ENCODE measurements at regions not wholly inside any gene's neighbourhood (a gene's known extent, or its start where the extent isn't known, plus 50 kb on each side); places are given as distances from the start of the nearest gene placed in this dataset.

GRCh38 chr10:120381931-120382330 is 75.1 kb upstream of the PLPP4 start:
- ATAC-seq (no peak), FAIRE-seq (no peak), DNase-seq (ENCODE audit: extremely low read depth in 1 of 4, low spot score in 3 of 4) (no peak)
- Histone ChIP-seq H3K36me3 (ENCODE audit: control insufficient read depth, insufficient read depth, low read length) (no peaks in the 10 kb centered on the region), H3K9me1 (ENCODE audit: control insufficient read depth, insufficient read depth, low read length) (no peaks in the 10 kb centered on the region), H2AFZ (ENCODE audit: low read depth, low read length) (no peak overlapping the region), H3K4me1 (replicated peaks in 1 of 2; ENCODE audit: control insufficient read depth in 2 of 2, insufficient read depth in 2 of 2, low read length in 2 of 2) (no peaks in the 10 kb centered on the region), H3K9ac (ENCODE audit: insufficient read depth in 1 of 2, low read depth in 2 of 2, low read length in 2 of 2) (no peak overlapping the region), H3K9me3 (replicated peaks; ENCODE audit: control insufficient read depth, insufficient read depth, low read depth, low read length) (no peaks in the 10 kb centered on the region), H4K20me1 (replicated peaks; ENCODE audit: control insufficient read depth, insufficient read depth, low read length) (no peaks in the 10 kb centered on the region), H3K4me3 (no peak overlapping the region), H3K4me2 (ENCODE audit: insufficient read depth, low read length) (no peak overlapping the region), H3K79me2 (ENCODE audit: control insufficient read depth, insufficient read depth, low read length) (no peaks in the 10 kb centered on the region), H3K27ac (ENCODE audit: extremely low read depth, low read depth, low read length) (no peak overlapping the region), H3K27me3 (ENCODE audit: control insufficient read depth in 2 of 2, insufficient read depth in 2 of 2, low read length in 2 of 2) (no peaks in the 10 kb centered on the region)
- intact Hi-C loops (cut with micrococcal nuclease) (no loop called here), in situ Hi-C loops (cut with MboI) (no loop called here)
- no peak for TF ChIP-seq ZC3H11A (IDR thresholded peaks at IDR 0.05; ENCODE audit: low read depth, low read length)
- no peak for TF ChIP-seq RHOXF2B (CRISPR knock-in tag; conservative IDR thresholded peaks at IDR 0.05)
- no peak for TF ChIP-seq NFRKB (IDR thresholded peaks at IDR 0.05; ENCODE audit: low read depth)
- no peak for TF ChIP-seq CTCFL (IDR thresholded peaks at IDR 0.05; ENCODE audit: borderline replicate concordance, insufficient read depth, low read depth, low read length, poor library complexity, severe bottlenecking)
- TF ChIP-seq SREBF2 (CRISPR knock-in tag; IDR thresholded peaks at IDR 0.05), result no peak
- POLR2A ChIA-PET, result no interaction called here
- 0% methylated on average over 6 of the region's 7 CpGs for WGBS (ENCODE audit: insufficient coverage, low coverage, missing lambda C conversion rate)
- CTCF ChIA-PET (ENCODE audit: low intra/inter-chr PET ratio), result no interaction called here
- BruUV-seq (replicated peaks), result no TSS peak

DNA sequence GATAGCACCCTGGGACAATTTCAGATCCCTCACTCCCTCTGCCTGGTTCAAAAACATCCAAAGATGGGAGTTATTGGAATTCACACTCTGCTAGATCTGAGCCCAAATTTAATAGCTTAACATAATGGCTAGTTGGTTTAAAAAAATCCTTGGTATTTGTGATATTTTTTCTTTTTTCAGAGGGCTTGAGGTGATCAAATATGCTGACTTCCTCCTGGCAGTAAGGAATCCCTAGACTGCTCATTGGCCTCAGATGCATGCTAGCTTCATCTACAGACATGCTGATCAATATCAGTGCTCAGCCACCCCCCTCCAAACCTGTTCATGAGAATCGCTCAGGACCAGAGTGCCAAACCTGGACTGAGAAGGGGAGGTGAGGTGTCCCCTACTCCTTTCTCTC is 74.7 kb upstream of the PLPP4 start:
- no peaks in the 10 kb centered on the region for H4K20me1 ChIP-seq (replicated peaks; ENCODE audit: control insufficient read depth, insufficient read depth, low read length)
- H3K4me1 ChIP-seq (replicated peaks in 1 of 2; ENCODE audit: control insufficient read depth in 2 of 2, insufficient read depth in 2 of 2, low read length in 2 of 2), result no peaks in the 10 kb centered on the region
- no peak overlapping the region for H3K4me3 ChIP-seq
- H3K27ac ChIP-seq (ENCODE audit: extremely low read depth, low read depth, low read length), result no peak overlapping the region
- no peak overlapping the region for H3K4me2 ChIP-seq (ENCODE audit: insufficient read depth, low read length)
- H3K9ac ChIP-seq (ENCODE audit: insufficient read depth in 1 of 2, low read depth in 2 of 2, low read length in 2 of 2), result no peak overlapping the region
- H3K9me1 ChIP-seq (ENCODE audit: control insufficient read depth, insufficient read depth, low read length), result no peaks in the 10 kb centered on the region
- H3K36me3 ChIP-seq (ENCODE audit: control insufficient read depth, insufficient read depth, low read length), result no peaks in the 10 kb centered on the region
- FAIRE-seq (no peak), DNase-seq (ENCODE audit: extremely low read depth in 1 of 4, low spot score in 3 of 4) (no peak), ATAC-seq (no peak)
- intact Hi-C loops (cut with micrococcal nuclease), result no loop called here
- BruUV-seq (replicated peaks), result no TSS peak
- H3K27me3 ChIP-seq (ENCODE audit: control insufficient read depth in 2 of 2, insufficient read depth in 2 of 2, low read length in 2 of 2), result no peaks in the 10 kb centered on the region
- H2AFZ ChIP-seq (ENCODE audit: low read depth, low read length), result no peak overlapping the region
- POLR2A ChIA-PET, result no interaction called here
- H3K9me3 ChIP-seq (replicated peaks; ENCODE audit: control insufficient read depth, insufficient read depth, low read depth, low read length), result no peaks in the 10 kb centered on the region
- WGBS (ENCODE audit: insufficient coverage, low coverage, missing lambda C conversion rate), result 0% methylated on average over 1 of the region's 1 CpG
- in situ Hi-C loops (cut with MboI), result no loop called here
- H3K79me2 ChIP-seq (ENCODE audit: control insufficient read depth, insufficient read depth, low read length), result no peaks in the 10 kb centered on the region
- CTCF ChIA-PET (ENCODE audit: low intra/inter-chr PET ratio), result no interaction called here
- TF ChIP-seq ARID2 (IDR thresholded peaks at IDR 0.05) (no peak), PHF20 (IDR thresholded peaks at IDR 0.05; ENCODE audit: partially characterized antibody) (no peak), ZFP1 (CRISPR knock-in tag; IDR thresholded peaks at IDR 0.05) (no peak), MXI1 (IDR thresholded peaks at IDR 0.05; ENCODE audit: low read depth, low read length) (no peak), ZNF263 (CRISPR knock-in tag; IDR thresholded peaks at IDR 0.05; ENCODE audit: borderline replicate concordance) (no peak), ESRRA (IDR thresholded peaks at IDR 0.05; ENCODE audit: borderline replicate concordance, low read depth) (no peak), EZH2 (IDR thresholded peaks at IDR 0.05; ENCODE audit: borderline replicate concordance, low read depth, low read length) (no peak), ZNF512 (tag; IDR thresholded peaks at IDR 0.05) (no peak)
